Testis (tissue), 2 donors: ENCODE measurements at regions not wholly inside any gene's neighbourhood (a gene's known extent, or its start where the extent isn't known, plus 50 kb on each side); places are given as distances from the start of the nearest gene placed in this dataset.

Experiments used
- DNase-seq: peaks from one replicate; pipeline ENCODE4 v3.0.0-alpha.2; 2019
- H3K27ac ChIP-seq, 2 donors: fragments of 200-600 bp; sonication (generic); one replicate each; pipeline ENCODE4 v1.5.1; 2019
- H3K27me3 ChIP-seq: fragments of 200-600 bp; sonication (generic); one replicate; pipeline ENCODE4 v1.5.1; 2019
- H3K36me3 ChIP-seq: fragments of 200-600 bp; sonication (generic); one replicate; pipeline ENCODE4 v1.5.1; 2017; ENCODE audit warnings: low read depth; ENCODE audit errors: missing control alignments
- H3K4me1 ChIP-seq: fragments of 200-600 bp; sonication (generic); one replicate; pipeline ENCODE4 v1.5.1; 2019
- H3K4me3 ChIP-seq, 2 donors: fragments of 200-600 bp; sonication (generic); one replicate each; pipeline ENCODE4 v1.5.1; 2017 to 2019
- H3K9me3 ChIP-seq: fragments of 200-600 bp; sonication (generic); one replicate; pipeline ENCODE4 v1.5.1; 2017
- CTCF ChIP-seq, 3 experiments: fragments of 450-650 bp in 2 of 3; fragments of 200-600 bp in 1 of 3; sonication (generic) in 1 of 3; IDR thresholded peaks; one replicate each; pipeline ENCODE4 v1.5.1; 2016 to 2019; ENCODE audit warnings: antibody characterized with exemption in 3 of 3, mild to moderate bottlenecking in 2 of 3, moderate library complexity in 1 of 3
- POLR2A ChIP-seq: fragments of 450-650 bp; IDR thresholded peaks from one replicate; pipeline ENCODE4 v1.6.1; 2017; ENCODE audit warnings: antibody characterized with exemption, mild to moderate bottlenecking, moderate library complexity
- WGBS, 2 donors: methylation state at CpG; one replicate each; pipeline ENCODE4 v1.1.5; 2018; 5-methylcytosine and 5-hydroxymethylcytosine counted together
- intact Hi-C: fragments of 100-400 bp; cut with DNase I; formaldehyde crosslinking; loops from one replicate; pipeline ENCODE4 v1.15.1; 2023; ENCODE audit warnings: low total_unique reads

GRCh38 chr21:35678393-35678792 lies 381.9 kb downstream of the SETD4 start:
- TF ChIP-seq POLR2A (no peak), CTCF (IDR thresholded peaks at IDR 0.05) (no peak)
- intact Hi-C loops: no loop called here
- DNase-seq: no peak
- no peak overlapping the region for H3K4me3 ChIP-seq
- H3K27me3 ChIP-seq: no peaks in the 10 kb centered on the region
- no peaks in the 10 kb centered on the region for H3K9me3 ChIP-seq
- whole genome bisulfite sequencing, 2 donors: 85 to 94% methylated on average over 1 of the region's 1 CpG
- peaks cover 2% of the 10 kb centered on the region for H3K4me1 ChIP-seq
- H3K27ac ChIP-seq: no peak overlapping the region
- H3K36me3 ChIP-seq: no peaks in the 10 kb centered on the region

- H3K27me3 ChIP-seq: no peaks in the 10 kb centered on the region
- H3K9me3 ChIP-seq: no peaks in the 10 kb centered on the region
- H3K27ac ChIP-seq: no peak overlapping the region
- WGBS, 2 donors: 90 to 93% methylated on average over 3 of the region's 3 CpGs
- no peak for DNase-seq
- H3K36me3 ChIP-seq: no peaks in the 10 kb centered on the region
- no peaks in the 10 kb centered on the region for H3K4me1 ChIP-seq
- no peak for TF ChIP-seq POLR2A
- no peak for TF ChIP-seq CTCF (IDR thresholded peaks at IDR 0.05)
- intact Hi-C loops: no loop called here
- H3K4me3 ChIP-seq: no peak overlapping the region
These were observed 383.0 kb downstream of the SETD4 start for GRCh38 chr21:35677298-35677841.

- WGBS, 2 donors: 60 to 69% methylated on average over 7 of the region's 7 CpGs
- H3K36me3 ChIP-seq: no peaks in the 10 kb centered on the region
- TF ChIP-seq POLR2A (no peak), CTCF (IDR thresholded peaks at IDR 0.05) (no peak)
These were observed 385.3 kb downstream of the SETD4 start for GRCh38 chr21:35674895-35675470.

GRCh38 chr21:35674091-35674671 lies 386.1 kb downstream of the SETD4 start:
- Histone ChIP-seq H3K27ac (no peak overlapping the region), H3K4me1 (no peaks in the 10 kb centered on the region), H3K9me3 (no peaks in the 10 kb centered on the region), H3K4me3 (no peak overlapping the region), H3K36me3 (no peaks in the 10 kb centered on the region), H3K27me3 (no peaks in the 10 kb centered on the region)
- intact Hi-C loops: no loop called here
- TF ChIP-seq POLR2A (no peak), CTCF (IDR thresholded peaks at IDR 0.05) (no peak)
- 79 to 83% methylated on average over 13 of the region's 13 CpGs for WGBS, 2 donors
- no peak for DNase-seq

More at GRCh38 chr21:35674895-35675470, 385.3 kb downstream of the SETD4 start:
- intact Hi-C loops: no loop called here
- peak; percentile 27 for DNase-seq
- Histone ChIP-seq H3K27ac (no peak overlapping the region), H3K27me3 (no peaks in the 10 kb centered on the region), H3K9me3 (no peaks in the 10 kb centered on the region), H3K4me3 (no peak overlapping the region), H3K4me1 (no peaks in the 10 kb centered on the region)

GRCh38 chr21:35672313-35672712 lies 388.0 kb downstream of the SETD4 start:
- H3K27ac ChIP-seq: no peak overlapping the region
- H3K9me3 ChIP-seq: no peaks in the 10 kb centered on the region
- no peaks in the 10 kb centered on the region for H3K27me3 ChIP-seq
- no peak for TF ChIP-seq CTCF (IDR thresholded peaks at IDR 0.05)
- intact Hi-C loops: no loop called here
- no peak for DNase-seq
- H3K4me3 ChIP-seq: no peak overlapping the region
- 91 to 96% methylated on average over 1 to 3 of the region's 3 CpGs for WGBS, 2 donors
- H3K4me1 ChIP-seq: no peaks in the 10 kb centered on the region
- H3K36me3 ChIP-seq: no peaks in the 10 kb centered on the region
